Suprapubic skin (tissue), 3 donors: ENCODE measurements at regions not wholly inside any gene's neighbourhood (a gene's known extent, or its start where the extent isn't known, plus 50 kb on each side); places are given as distances from the start of the nearest gene placed in this dataset.

Source experiments
- POLR2AphosphoS5 ChIP-seq, 3 donors: sonication (generic); formaldehyde crosslinking; IDR thresholded peaks; one replicate each; pipeline ENCODE4 v1.6.1; 2017; ENCODE audit warnings: antibody characterized with exemption in 3 of 3
- TF ChIP-seq, protein P1 (sequence below), 2 donors: fragments of 200-600 bp in 1 of 2; fragments of 450-650 bp in 1 of 2; sonication (generic) in 1 of 2; IDR thresholded peaks; one replicate each; pipeline ENCODE4 v1.5.1; 2016 to 2019; ENCODE audit warnings: antibody characterized with exemption in 2 of 2, mild to moderate bottlenecking in 1 of 2, moderate library complexity in 1 of 2

GRCh38 chr22:23391022-23391421 is 189.1 kb downstream of the IGLL1 start:
- TF ChIP-seq, protein P1, sequence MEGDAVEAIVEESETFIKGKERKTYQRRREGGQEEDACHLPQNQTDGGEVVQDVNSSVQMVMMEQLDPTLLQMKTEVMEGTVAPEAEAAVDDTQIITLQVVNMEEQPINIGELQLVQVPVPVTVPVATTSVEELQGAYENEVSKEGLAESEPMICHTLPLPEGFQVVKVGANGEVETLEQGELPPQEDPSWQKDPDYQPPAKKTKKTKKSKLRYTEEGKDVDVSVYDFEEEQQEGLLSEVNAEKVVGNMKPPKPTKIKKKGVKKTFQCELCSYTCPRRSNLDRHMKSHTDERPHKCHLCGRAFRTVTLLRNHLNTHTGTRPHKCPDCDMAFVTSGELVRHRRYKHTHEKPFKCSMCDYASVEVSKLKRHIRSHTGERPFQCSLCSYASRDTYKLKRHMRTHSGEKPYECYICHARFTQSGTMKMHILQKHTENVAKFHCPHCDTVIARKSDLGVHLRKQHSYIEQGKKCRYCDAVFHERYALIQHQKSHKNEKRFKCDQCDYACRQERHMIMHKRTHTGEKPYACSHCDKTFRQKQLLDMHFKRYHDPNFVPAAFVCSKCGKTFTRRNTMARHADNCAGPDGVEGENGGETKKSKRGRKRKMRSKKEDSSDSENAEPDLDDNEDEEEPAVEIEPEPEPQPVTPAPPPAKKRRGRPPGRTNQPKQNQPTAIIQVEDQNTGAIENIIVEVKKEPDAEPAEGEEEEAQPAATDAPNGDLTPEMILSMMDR (IDR thresholded peaks at IDR 0.05) = no peak
- TF ChIP-seq POLR2AphosphoS5 (IDR thresholded peaks at IDR 0.05) = no peak
